ENCODE measurements at regions not wholly inside any gene's neighbourhood (a gene's known extent, or its start where the extent isn't known, plus 50 kb on each side); places are given as distances from the start of the nearest gene placed in this dataset.
"Not testable (repeated sequence)": the region's sequence is repeated elsewhere in the genome, so short reads cannot be mapped to it uniquely, and the experiment has no call there.

DNA sequence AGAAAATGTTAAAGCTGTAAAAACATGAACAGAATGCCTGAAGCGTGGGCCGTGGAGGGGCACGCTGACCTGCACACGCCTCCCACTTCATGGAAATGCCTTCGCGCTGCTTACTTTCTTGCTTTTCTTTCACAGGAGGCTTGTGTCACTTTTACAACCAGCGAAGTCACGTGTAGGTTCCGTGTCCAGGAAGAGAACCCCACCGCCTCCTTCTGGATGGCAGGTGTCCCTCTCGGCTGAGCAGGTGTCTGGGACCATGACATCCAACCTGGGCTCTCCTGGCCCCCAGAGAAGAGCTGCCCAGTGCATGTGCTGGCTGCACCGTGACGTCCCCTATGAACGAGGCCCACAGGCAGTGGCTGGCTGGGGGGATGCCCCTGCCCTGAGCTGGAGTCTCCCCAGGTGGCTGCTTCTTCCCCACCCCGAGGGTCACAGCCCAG lies 345.0 kb upstream of the SFSWAP start:
- DNase-seq: no peak

DNA sequence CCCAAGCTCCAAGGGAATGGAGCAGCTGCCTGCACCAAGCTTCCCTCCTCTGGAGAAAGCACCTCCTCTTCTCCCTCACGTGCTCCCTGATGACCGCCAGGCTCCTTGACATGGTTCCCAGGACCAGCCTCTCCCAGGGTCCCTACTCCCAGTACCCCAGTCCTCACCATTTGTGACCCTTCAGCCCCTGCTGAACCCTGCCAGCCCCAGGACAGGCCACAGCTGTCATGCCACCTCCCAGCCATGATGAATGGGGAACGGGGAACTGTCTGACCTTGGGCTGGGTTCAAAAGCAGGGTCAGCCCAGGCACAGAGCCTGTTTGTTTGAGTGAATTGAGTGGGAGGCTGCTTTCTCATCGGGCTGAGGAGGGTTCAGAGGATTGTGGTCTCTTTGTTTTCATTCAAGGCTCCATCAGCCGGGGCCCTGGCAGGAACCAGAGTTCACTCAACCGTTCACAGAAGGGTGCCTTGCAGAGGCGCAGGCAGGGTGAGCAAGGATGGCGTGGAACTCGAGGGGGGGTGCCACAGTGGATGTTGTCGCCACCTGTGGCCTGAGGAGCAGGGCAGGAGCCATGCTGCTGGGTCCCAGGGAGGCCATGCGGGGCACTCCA lies 344.5 kb upstream of the SFSWAP start:
- no peak for DNase-seq

DNA sequence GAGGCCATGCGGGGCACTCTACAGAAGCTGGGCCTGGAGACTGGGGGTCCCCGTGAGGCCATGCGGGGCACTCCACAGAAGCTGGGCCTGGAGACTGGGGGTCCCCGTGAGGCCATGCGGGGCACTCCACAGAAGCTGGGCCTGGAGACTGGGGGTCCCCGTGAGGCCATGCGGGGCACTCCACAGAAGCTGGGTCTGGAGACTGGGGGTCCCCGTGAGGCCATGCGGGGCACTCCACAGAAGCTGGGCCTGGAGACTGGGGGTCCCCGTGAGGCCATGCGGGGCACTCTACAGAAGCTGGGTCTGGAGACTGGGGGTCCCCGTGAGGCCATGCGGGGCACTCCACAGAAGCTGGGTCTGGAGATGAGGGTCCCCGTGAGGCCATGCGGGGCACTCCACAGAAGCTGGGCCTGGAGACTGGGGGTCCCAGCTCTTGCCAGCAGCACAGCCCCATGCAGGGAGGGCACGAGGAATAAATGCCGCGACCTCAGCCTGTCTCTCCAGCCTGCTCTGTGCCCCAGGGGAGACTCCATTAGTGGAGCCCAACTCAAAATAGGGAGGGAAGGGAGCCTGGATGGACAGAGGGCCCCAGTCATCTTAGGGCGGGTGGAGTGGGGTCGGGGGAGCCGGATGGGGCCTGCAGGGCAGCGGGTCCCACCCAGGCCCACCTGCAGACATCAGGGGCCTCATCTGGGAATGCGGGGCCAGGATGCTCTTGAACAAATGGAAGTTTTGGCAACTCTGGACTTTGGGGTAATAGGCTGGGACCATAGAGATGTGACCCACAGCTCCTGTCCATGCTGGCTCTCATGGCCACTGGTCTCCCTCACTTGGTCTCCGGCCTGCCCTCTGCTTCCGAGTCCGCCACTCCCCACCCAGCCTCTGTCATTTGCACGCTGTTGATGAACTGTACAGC lies 343.6 kb upstream of the SFSWAP start:
- not testable (repeated sequence) for DNase-seq

DNA sequence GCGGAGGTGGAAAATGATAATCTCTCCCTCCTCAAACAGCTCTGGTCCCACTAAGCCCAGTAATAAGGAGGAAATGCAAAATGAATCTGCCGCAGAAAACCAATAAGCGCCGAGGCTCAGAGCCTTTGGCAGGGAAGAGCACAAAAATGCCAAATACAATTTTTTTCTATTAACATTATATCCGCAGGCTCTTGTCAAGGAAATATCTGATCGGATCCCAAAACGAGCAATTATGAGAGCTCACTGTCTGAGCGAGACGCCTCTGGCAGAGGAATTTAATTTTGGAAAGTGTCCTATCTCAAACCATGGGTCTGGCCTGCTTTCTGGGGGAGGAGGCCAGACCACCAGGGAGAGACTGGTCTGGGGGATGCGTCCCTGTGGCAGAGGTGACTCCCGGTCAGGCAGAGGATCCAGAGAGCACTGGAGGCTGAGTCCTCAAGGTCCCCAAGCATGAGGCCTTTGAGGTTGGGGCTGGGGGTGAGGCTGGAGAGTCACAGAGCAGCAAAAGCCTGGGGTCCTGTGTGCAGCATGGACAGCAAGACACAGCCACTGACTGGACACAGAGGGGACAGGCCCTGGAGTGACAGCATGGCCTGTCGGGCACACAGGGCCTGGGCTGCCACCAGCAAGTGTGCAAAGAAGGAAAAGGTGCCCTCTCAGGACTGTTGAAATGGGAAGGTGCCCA lies 342.8 kb upstream of the SFSWAP start:
- no peak for DNase-seq

DNA sequence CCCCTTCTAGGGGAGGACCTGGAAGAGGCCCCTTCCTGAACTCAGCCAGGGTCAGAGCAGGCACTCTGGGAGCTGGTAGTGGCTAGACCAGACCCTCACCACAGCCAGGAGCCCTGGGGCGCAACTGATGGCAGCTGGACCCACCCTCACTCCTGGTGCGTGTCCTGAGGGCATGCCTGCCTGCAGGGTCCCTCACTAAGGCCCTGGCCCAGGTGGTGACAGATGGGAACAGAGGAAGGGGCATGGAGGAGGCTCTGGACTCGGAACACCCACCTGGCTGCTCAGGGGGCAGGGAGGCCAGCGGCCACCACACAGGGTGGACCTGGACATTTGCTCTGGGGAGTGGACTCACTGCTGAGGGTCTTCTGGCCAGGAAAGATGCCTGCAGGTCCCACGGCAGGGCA lies 342.2 kb upstream of the SFSWAP start:
- no peak for DNase-seq

DNA sequence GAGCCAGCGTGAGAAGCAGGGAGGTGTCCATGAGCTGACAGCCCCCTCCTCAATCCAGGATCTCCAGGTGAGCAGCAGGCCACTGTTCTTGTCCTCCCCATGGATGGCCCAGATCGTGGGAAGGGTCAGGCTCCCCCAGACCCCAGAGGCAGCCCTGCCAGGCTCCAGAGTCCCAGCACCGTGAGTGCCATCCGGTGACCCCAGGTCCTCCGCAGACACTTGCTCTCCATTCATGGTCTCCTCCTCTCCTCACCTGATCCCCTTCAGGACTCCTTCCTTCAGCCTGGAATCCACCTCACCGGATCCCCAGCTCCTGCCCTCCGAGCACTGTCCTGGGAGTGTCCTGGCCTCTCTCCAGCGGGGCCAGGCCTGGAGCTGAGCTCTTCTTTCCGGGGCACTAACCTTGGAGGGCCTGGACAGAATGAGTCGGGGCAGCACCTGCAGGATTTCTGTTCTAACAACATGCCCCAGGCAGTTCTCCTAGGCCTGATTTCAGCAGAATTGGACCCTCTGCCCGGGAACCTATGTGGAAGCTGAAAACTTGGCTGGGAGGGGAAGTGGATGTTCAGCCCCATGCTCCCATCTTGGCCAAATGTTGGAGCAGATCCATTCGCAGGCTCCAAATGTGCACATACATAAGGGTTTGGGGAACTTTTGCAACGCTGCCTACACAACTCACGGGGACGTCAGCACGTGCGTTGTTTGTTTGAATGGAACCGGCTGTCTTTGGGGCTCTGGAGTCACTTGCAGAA lies 341.6 kb upstream of the SFSWAP start:
- no peak for DNase-seq

DNA sequence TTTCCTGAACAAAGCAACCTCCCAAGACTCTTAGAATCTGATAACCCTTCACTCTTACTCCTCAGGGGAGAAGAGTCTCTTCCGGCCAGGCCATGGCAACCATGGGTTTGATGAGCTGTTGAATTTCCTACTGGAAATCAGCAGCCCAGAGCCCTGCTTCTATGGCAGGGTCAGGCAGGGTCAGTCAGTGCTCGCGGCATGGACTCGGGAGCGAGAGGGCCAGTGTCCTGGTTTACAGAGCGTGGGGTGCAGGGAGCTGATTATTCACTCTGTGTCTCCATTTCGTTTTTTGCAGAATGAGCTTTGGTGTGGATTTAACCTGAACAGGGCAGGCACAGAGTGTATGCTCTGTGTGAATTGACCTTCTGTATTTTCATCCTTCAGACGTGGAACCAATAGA lies 340.6 kb upstream of the SFSWAP start:
- no peak for DNase-seq

DNA sequence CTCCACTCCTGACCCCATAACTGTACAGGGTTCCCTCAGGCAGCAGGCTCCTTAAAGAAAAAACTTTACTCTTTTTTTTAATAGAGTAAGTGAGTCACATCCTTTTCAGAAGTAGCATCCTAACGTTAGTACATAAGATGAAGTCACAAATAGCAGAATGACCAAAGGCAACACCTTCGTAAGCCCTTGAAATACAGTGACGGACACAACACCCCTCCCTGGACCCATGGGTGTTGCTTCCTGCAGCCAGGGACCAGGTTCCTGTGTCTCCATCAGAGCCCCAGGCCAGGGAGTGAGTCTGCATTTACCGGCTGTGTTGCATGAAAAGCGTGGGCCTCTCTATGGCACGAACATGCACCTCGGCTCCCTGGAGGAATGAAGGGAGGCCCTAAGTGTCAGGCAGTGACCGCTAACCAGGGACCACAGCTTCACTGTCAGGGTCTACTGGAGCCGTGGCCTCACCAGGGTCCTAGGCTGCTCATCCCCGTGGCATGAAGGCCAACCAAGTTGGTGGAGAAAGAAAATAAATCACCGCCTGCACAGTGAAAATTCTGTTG lies 340.0 kb upstream of the SFSWAP start:
- DNase-seq: no peak

DNA sequence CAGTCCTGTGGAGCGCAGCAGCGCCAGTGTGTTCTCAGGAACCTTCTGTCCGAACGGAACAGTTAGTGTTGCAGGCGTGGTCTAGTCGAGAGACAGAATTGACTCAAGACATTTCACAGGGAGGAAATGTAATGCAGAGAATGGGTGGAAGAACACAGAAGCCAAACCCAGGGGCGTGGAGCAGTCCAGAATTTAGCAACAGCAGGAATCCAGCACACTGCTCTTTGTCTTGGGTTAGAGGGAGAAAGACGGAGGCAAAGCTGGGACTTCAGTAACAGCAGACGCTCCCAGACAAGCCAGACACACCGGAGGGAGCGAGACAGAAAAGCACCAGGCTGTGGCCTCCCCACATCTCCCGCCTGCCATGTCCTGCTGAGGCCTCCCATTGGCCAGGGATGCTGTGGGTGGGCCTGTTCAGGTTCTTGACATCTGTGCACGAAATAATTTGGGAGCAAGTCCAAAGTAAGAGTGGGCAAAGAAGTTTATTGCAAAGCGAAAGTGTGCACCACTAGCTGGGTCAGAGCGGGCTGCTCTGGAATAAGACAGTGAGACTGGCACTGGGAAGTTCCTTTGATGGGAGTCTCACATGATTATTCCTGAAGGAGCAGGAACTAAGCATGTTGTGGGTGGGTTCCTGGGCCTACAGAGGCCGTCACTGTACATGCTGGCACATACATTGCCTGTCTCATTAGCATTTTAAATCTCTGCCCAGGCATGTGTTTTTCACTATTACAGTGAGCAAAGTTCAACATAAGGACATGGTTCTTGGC lies 339.3 kb upstream of the SFSWAP start:
- no peak for DNase-seq

DNA sequence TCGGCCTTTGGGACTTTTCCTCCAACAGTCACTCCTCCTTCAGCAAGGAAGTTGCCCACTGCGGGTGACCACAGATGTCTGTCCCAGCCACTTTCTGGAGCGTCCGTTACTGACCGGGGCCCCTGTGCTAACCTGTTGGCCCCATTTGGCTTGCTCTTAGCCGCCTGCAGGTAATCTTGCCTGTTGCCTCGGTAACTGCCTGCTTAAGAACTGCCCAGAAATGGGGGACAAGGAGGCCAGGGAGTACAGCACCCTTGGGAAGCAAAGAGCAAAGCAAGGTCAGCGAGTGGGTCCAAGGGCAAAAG lies 338.8 kb upstream of the SFSWAP start:
- no peak for DNase-seq

DNA sequence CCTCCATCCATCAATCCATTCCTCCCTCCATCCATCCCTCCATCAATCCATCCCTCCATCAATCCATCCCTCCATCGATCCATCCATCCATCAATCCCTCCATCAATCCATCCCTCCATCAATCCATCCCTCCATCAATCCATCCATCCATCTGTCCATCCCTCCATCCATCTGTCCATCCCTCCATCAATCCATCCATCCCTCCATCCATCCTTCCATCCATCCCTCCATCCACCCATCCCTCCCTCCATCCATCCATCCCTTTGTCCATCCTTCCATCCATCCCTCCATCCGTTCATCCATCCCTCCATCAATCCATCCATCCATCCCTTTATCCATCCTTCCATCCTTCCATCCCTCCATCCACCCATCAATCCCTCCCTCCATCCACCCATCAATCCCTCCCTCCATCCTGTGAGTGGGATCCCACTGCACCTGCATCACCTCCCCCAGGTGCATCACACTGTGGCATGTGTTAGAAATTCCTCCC lies 338.1 kb upstream of the SFSWAP start:
- DNase-seq: no peak

DNA sequence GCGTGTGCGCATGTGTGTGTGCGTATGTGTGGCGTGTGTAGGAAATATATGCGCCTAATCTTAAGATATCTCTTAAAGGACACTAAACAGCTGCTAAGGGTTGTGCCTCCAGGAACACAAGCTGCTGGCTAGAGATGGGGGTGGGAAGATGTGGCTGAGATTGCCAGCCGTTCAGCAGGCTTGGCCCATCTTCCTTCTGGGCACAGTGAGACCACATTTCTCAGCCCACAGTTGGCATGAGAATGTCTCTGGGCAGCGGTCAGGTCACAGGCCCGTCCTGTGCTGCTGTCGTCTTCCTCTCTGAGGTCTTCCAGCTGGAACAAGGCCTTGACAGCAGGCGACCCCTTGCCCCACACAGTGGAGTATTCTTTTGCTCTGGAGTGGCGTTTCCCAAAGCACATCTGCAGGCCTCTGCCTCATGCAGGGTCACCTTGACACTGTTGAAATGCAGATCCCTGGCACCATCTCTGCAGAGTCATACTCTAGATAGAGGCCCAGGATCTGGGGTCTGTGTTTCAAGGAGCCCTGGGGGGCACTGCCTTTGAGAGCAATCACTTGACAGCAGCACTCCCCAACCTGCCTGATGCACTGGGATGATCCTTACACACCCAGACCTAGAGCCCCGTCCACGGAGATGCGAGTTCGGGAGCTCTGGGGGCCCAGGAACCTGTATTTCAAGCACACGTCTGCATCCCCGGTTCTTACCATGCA lies 335.5 kb upstream of the SFSWAP start:
- no peak for DNase-seq

DNA sequence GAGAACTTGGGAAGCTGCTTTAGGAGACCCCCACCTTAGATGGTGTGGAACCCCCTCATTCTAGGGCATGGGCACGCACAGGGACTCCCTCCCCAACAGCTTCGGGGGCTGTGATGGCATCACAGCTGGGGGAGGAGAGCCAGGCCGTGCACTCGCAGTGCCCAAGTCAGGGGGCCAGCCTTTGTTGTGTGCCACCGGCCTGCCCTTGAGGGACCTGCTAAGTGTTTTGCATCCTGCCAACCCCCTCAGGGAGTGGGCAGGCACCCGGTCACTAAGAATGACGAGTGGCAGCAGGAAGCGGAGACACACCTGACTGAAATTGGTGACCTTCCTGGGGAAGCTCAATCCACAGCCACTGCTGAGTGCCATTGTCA lies 334.9 kb upstream of the SFSWAP start:
- DNase-seq: no peak

DNA sequence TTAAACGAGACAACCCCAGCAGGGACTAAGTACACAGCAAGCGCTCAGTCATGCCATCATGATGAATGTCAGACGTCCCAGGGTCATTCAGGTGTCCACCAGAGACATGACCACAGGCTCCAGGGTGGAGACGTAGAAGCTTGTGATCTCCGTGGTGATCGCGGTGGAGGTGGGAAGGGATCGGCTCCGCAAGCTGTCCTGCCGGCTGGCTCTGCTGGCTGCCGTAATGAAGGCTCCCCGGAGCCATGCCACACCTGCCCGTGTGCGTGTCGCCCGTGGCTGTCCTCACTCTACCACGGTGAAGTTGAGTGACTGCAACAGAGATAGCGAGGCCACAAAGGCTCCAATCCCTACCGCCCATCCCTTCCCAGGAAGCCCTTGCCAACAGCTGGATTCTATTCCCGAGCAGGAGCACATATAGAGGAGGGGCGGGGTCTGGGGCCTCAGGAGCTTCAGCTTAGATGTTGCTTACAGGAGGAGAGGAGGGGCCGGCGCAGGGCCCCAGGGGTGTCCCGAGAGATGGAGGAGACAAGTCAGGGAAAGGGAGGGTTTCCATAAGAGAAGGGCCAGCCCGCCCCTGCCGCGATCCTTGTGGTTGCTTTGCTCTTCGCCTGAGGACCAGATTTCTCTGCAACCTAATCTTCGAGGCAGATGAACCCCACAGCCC lies 332.6 kb upstream of the SFSWAP start:
- no peak for DNase-seq

DNA sequence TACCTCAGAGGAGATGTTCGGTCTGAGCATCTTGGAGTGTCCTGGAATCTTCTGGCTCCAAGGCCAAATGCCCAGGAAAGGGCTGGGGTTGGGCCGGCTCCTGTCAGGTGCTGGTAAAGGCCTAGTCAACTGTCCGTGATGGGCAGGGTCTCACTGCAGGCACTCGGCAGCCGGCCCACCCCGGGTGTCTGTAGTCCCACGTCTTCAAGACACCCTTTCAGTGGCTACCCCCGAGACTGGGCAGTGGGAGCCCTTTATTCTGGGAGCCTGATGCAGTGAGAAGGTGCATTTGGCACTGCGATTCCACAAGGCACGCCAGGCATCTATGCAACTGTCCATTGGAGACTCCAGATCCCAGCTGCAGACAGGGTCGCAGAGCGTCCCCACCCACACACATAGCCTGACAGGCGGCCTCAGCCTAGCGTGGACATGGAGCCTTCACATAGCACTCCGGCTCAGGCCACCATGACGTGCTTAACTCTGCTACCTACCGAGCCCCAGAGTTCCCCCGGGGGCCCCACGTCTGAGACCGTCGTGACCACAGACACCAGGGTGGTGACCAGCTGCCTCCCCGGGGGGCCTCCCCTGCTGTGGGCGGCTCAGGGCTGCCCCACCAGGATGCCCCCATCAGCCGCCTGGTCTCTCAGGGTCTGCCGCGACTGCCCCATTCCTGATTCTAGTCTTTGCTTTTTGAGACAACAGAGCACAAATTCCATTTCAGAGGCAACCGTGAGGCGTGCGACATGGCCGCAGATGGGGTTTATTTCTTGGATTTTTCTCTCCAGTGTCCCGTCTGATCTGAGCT lies 331.8 kb upstream of the SFSWAP start:
- no peak for DNase-seq

DNA sequence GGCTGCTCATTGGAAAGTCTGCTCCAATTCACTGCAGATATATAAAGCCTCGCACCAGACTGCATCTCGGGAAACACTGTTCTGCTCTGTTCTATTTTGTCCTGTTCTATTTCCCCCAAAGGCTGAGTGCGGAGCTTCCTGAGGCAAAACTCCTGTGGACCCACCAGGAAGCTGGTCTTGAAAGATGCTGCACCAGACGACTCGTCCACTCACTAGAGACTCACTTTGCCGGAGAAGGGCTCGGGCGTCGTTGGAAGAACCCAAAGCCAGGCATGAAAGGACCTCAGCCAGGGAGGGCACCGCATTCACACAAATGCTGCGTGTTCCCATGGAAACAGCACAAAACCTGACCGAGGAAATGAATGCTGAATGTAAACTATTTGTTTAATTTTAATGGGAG lies 331.2 kb upstream of the SFSWAP start:
- no peak for DNase-seq

DNA sequence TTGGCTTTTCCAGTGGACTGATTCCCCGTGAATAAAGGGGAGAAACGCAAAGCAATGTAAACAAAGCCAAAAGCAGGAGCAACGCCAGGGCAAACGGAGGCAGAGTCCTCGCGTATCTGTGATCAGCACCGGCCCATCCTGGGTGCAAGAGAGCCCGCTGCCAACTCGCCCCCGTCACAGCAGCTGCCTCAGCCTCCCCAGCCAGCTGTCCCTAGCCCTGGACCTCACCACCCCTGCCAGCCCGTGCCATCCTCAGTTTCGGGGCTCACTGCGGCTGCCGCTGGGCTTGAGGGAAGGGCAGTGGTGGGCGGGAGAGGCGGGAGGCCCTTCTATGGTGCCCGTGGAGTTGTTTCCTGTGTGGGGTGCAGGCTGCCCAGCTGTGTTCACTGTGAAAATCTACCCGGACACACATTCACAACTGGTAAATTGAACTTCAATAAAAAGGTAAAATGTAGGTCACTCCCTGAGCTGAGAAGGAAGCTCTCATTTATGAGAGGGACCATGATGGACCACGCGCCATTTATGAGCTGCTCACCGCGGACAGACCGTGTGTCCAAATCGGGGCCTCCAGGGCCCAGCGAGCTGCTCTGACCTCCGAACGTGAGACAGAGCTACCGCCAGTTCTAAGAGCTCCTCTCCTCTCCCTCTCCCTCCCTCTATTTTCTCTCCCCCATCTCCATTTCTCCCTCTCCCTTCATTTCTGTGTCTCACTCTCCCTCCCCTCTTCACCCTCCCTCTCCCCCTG lies 330.5 kb upstream of the SFSWAP start:
- DNase-seq: no peak

DNA sequence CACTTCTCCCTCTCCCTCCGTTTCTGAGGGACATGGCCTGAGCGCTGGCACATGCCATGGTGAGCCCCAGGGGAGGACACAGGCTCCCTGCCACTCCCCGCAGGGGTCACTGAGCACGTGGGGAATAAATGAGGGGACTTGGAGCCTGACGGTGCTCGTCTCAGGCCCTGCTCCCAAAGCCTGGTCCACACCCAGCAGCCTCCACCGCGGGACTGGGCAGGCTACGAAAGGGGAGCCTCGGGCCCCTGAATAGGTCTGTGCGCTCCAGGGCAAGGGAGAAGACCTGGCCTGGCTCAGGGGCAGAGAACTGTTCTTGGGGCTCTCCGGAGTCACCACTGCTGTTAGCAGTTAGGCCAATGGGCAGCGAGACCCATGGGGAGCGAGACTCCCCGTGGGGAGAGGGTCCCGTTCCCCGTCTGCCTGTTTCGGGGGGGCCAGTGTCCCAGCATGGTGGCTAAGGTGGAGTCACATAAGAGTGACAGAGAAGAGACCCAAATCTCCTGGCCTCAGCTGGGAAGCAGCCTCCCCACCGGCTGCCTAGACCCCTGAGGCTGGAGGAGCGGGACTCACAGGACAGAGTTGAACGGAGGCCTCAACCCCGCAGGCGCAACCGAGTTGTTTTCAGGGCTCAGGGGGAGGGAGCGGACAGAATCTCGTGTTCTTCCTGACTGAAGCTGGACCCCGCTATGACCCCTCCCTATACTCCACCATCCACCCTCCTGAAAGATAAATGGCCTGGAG lies 329.8 kb upstream of the SFSWAP start:
- no peak for DNase-seq
